Activated CD4-positive, alpha-beta T cell treated with anti-CD3 and anti-CD28 coated beads, Interleukin-2, amount 10 ng/mL, durations not matched to agents 24 days and 14 days (primary cell): ENCODE measurements at regions not wholly inside any gene's neighbourhood (a gene's known extent, or its start where the extent isn't known, plus 50 kb on each side); places are given as distances from the start of the nearest gene placed in this dataset.

Experiments used
- DNase-seq: peaks from one replicate; pipeline ENCODE4 v3.0.0; 2022
- H3K27ac Mint-ChIP-seq: one replicate; pipeline ENCODE4 v1.8.0; 2022; ENCODE audit warnings: mild to moderate bottlenecking, mixed read lengths
- H3K27me3 Mint-ChIP-seq: one replicate; pipeline ENCODE4 v1.8.0; 2022; ENCODE audit warnings: mixed read lengths
- H3K36me3 Mint-ChIP-seq: one replicate; pipeline ENCODE4 v1.8.0; 2022; ENCODE audit warnings: low read depth, mild to moderate bottlenecking, mixed read lengths
- H3K4me1 Mint-ChIP-seq: one replicate; pipeline ENCODE4 v1.8.0; 2021; ENCODE audit warnings: mixed read lengths
- H3K4me3 Mint-ChIP-seq: one replicate; pipeline ENCODE4 v1.8.0; 2022; ENCODE audit warnings: mild to moderate bottlenecking, moderate library complexity, mixed read lengths
- H3K9me3 Mint-ChIP-seq: one replicate; pipeline ENCODE4 v1.8.0; 2021; ENCODE audit warnings: mixed read lengths
- intact Hi-C: fragments of 100-400 bp; cut with micrococcal nuclease; formaldehyde crosslinking; loops from one replicate; pipeline ENCODE4 v1.15.1; 2023

DNA sequence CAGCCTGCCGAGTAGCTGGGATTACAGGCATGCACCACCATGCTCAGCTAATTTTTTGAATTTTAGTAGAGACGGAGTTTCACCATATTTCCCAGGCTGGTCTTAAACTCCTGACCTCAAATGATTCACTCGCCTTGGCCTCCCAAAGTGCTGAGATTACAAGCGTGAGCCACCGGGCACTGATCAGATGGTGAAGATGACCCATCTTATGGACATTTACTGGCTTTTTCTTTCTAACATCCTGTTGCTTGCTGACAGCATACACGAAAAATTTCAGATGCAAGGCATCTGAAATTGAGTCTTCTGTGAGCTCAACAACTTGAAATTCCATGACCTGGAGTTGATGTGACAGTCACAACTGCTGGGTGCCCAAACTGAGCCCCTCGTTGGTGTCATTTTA lies 859.5 kb upstream of the CNTNAP5 start:
- H3K36me3 Mint-ChIP-seq = no peaks in the 10 kb centered on the region
- no peak overlapping the region for H3K4me3 Mint-ChIP-seq
- no peak for DNase-seq
- H3K27ac Mint-ChIP-seq = no peak overlapping the region
- intact Hi-C loops = no loop called here
- peaks cover 10% of the 10 kb centered on the region for H3K9me3 Mint-ChIP-seq
- H3K4me1 Mint-ChIP-seq = no peaks in the 10 kb centered on the region
- no peaks in the 10 kb centered on the region for H3K27me3 Mint-ChIP-seq

DNA sequence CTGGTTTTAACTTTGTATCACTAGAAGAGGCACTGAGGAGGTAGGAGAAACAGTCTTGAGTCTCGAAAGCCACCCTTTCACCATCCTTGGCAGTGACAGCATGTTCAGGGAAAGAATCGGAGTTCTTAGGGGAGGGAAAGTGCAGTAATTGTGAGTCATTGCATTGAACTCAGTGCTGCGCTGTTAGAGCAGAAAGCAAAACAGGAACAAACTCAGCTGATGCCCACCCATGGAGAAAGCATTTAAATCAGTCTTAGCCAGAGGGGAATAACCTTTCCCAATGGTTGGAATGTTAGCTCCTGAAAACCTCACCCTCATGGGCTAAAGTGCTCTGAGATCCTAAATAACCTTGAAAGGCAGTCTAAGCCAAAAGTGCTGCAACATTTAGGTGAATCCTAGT lies 845.6 kb upstream of the CNTNAP5 start:
- Mint-ChIP-seq H3K36me3 (no peaks in the 10 kb centered on the region), H3K4me3 (no peak overlapping the region), H3K4me1 (no peaks in the 10 kb centered on the region), H3K9me3 (peaks cover 13% of the 10 kb centered on the region), H3K27ac (no peak overlapping the region), H3K27me3 (no peaks in the 10 kb centered on the region)
- no peak for DNase-seq
- intact Hi-C loops = no loop called here

DNA sequence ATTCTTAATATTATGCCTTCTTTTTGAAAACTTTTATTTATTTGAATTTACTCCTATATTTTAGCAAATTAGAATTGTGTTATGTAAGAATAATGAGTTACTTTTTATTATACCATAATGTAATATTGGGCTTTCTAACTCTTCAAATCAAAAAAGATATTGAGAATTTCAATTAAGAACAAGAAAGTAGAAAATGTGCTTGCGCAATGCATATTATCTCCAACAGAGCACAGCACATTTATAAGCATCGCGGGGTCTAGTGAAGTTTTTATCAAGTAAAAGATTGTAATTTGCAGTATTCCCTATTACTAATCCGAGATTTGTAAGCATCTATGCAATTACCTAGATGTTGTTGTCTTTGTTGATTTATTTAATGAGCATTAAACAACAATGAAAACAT lies 829.1 kb upstream of the CNTNAP5 start:
- H3K27ac Mint-ChIP-seq = no peak overlapping the region
- no peak overlapping the region for H3K4me3 Mint-ChIP-seq
- H3K4me1 Mint-ChIP-seq = no peaks in the 10 kb centered on the region
- intact Hi-C loops = no loop called here
- H3K27me3 Mint-ChIP-seq = no peaks in the 10 kb centered on the region
- no peak for DNase-seq
- peaks cover 9% of the 10 kb centered on the region for H3K9me3 Mint-ChIP-seq
- H3K36me3 Mint-ChIP-seq = no peaks in the 10 kb centered on the region

DNA sequence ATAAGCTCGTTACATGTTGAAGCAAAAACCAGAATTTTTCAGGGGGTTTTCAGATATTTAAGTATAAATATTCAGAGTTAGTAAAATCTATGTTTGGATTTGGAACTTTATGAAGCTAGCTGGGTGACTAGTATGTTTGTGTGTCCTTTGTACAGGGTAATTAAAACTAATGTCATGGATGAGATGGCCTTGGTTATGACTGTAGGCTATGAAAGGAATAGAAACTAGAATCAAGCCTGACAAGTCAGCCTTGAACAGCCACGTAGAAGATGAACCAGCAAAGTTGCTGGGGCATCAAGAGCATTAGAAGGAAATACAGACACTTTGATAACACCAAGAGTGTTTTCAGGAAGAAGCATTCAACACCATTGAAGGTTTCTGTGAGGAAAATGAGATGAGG lies 825.1 kb upstream of the CNTNAP5 start:
- Mint-ChIP-seq H3K4me1 (no peaks in the 10 kb centered on the region), H3K4me3 (no peak overlapping the region), H3K36me3 (no peaks in the 10 kb centered on the region), H3K9me3 (peaks cover 3% of the 10 kb centered on the region), H3K27me3 (no peaks in the 10 kb centered on the region), H3K27ac (no peak overlapping the region)
- intact Hi-C loops = no loop called here
- no peak for DNase-seq

DNA sequence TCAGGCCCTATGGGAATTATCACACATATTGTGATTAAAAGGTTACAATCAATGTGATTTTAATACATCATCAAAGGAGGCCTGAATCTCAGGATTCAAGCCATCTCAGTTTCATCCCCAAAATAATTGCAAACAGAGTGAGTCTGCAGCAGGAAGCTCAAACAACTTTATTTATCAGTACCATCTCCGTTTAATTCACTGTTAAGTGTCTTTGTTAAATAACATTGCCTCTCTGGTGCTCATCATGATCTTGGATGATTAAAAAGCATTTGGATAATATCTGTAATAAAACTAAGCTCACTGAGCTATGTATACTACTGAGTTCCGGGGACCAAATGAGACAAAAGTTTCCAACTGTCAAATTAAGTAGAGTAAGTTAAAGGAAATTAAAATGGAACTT lies 817.8 kb upstream of the CNTNAP5 start:
- intact Hi-C loops = no loop called here
- DNase-seq = no peak
- Mint-ChIP-seq H3K4me1 (no peaks in the 10 kb centered on the region), H3K4me3 (no peak overlapping the region), H3K27ac (no peak overlapping the region), H3K27me3 (no peaks in the 10 kb centered on the region), H3K36me3 (no peaks in the 10 kb centered on the region), H3K9me3 (peaks cover 4% of the 10 kb centered on the region)

DNA sequence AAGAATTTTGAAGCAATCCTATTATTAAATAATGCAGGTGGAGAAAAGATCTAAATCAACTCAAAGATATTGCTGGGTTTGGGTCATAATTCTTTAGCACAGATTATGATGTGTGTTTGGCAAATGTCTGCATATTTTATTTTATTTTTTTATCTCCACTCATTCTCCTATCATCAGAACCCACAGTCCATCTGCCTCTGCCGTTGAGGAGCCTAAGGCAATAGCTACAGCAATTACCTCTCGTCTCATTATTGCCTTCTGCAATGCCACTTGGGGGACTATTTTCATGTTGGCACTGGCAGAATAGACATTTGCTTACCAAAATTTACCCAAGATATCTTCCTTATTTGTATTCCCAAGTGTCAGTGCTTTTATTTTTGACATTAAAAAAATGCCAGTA lies 815.9 kb upstream of the CNTNAP5 start:
- Mint-ChIP-seq H3K36me3 (no peaks in the 10 kb centered on the region), H3K4me3 (no peak overlapping the region), H3K4me1 (no peaks in the 10 kb centered on the region), H3K9me3 (peaks cover 4% of the 10 kb centered on the region), H3K27ac (no peak overlapping the region), H3K27me3 (no peaks in the 10 kb centered on the region)
- DNase-seq = no peak
- intact Hi-C loops = no loop called here

DNA sequence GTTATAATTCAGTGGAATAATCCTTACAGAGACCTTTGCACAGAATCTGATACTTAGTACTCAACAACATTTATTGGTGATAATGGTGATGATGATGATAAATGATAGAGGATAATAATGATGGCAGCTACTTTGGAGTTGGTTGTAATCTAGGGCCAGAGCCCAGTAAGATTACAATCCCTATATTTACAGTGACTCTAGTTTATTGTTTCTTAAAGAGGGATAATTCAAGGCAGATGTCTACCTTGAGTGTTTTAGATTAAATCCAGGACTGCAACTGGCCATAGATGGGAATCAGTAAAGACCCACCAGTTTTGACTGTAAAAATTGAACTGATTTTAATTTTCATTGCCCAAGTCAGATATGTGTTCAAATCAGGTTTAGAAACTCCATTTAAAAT lies 813.9 kb upstream of the CNTNAP5 start:
- no peak overlapping the region for H3K27ac Mint-ChIP-seq
- no peaks in the 10 kb centered on the region for H3K27me3 Mint-ChIP-seq
- DNase-seq = no peak
- H3K4me1 Mint-ChIP-seq = no peaks in the 10 kb centered on the region
- H3K36me3 Mint-ChIP-seq = no peaks in the 10 kb centered on the region
- no peak overlapping the region for H3K4me3 Mint-ChIP-seq
- intact Hi-C loops = no loop called here
- peaks cover 4% of the 10 kb centered on the region for H3K9me3 Mint-ChIP-seq

DNA sequence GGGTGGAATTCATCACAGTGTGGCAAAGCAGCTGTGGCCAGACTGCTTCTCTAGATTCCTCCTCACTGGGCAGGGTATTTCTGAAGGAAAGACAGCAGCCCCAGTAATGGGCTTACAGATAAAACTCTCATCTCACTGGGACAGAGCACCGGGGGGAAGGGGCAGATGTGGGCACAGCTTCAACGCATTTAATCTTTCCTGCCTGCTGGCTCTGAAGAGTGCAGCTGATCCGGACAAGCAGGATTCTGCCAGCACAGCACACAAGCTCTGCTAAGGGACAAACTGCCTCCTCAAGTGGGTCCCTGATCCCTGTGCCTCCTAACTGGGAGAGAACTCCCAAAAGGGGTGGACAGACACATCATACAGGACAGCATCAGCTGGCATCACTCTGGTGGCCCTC lies 779.9 kb upstream of the CNTNAP5 start:
- intact Hi-C loops = no loop called here

DNA sequence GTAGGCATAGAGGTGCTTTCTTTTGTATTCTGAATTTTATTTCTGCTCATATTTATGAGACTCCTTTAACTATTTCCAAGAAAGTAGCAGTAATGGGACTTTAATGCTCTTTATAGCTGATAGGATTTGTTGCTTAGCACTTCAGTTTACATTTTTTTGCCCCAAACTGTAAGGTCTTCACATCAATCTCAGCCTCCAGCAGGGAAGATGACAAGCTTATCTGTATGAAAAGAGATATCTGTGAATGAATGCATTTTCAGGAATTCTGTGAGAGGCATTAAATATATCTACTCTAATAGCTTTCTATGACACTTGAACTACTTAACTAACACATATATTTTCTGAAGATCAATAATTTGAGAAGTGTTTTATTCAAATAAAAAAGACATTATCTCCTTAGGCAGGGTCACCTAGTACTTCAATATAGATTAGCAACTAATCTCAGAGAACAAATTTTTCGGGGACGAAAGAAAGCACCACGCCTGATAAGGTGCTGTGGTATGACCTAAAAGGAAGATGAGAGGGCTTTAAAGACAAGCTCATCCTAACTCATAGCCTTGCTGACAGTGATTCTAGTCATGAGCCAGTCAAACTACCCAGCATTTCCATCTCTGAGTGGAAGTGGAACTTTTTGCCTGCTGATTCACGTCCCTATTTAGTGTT lies 766.1 kb upstream of the CNTNAP5 start:
- no peak overlapping the region for H3K4me3 Mint-ChIP-seq
- H3K27me3 Mint-ChIP-seq = no peaks in the 10 kb centered on the region
- H3K9me3 Mint-ChIP-seq = no peaks in the 10 kb centered on the region
- DNase-seq = no peak
- intact Hi-C loops = no loop called here
- no peaks in the 10 kb centered on the region for H3K4me1 Mint-ChIP-seq
- H3K27ac Mint-ChIP-seq = no peak overlapping the region
- H3K36me3 Mint-ChIP-seq = no peaks in the 10 kb centered on the region

More for the DNA sequence above, 779.9 kb upstream of the CNTNAP5 start:
- Mint-ChIP-seq H3K27me3 (no peaks in the 10 kb centered on the region), H3K27ac (no peak overlapping the region), H3K9me3 (peaks cover 19% of the 10 kb centered on the region), H3K4me1 (no peaks in the 10 kb centered on the region), H3K36me3 (no peaks in the 10 kb centered on the region), H3K4me3 (no peak overlapping the region)
- no peak for DNase-seq

DNA sequence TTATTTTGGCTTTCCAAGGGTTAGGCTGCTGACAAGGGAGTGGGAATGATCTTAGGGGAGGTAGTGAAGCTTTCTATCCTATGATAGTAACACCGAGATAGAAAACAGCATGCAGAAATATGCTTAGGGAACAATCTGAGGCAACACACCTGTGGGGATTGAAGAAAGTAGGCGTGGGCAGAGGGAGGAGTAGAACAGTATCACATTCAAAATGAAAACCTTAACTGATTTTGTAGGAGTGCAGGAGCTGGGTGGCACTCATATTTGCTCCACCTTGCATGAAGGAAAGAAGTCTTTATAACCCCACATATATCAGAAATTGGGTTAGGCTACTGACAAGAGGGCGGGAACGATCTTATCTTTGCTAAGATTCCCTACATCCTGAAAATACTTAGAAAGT lies 762.2 kb upstream of the CNTNAP5 start:
- Mint-ChIP-seq H3K4me1 (no peaks in the 10 kb centered on the region), H3K36me3 (no peaks in the 10 kb centered on the region), H3K27ac (no peak overlapping the region), H3K4me3 (no peak overlapping the region), H3K9me3 (no peaks in the 10 kb centered on the region), H3K27me3 (no peaks in the 10 kb centered on the region)
- DNase-seq = no peak
- intact Hi-C loops = no loop called here

DNA sequence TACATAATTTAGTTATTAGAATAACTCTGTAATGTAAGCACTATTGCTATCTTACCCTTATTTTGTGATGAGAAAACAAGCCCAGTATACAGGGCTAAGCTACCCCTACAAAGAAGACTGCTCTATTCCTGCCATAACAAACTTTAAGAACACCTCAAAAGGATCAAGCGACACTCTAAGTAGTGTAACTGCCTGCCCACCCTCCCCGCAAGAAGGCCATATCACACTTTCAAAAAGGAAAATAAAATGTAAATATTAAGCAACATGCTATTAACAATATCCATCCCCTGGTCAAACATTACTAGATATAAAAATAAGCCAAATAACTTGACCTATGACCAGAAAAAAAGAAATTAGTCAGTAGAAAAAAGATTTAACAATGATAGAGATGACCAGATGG lies 741.7 kb upstream of the CNTNAP5 start:
- intact Hi-C loops = no loop called here
- peaks cover 6% of the 10 kb centered on the region for H3K9me3 Mint-ChIP-seq
- H3K27ac Mint-ChIP-seq = no peak overlapping the region
- H3K36me3 Mint-ChIP-seq = no peaks in the 10 kb centered on the region
- DNase-seq = no peak
- no peak overlapping the region for H3K4me3 Mint-ChIP-seq
- no peaks in the 10 kb centered on the region for H3K4me1 Mint-ChIP-seq
- no peaks in the 10 kb centered on the region for H3K27me3 Mint-ChIP-seq

DNA sequence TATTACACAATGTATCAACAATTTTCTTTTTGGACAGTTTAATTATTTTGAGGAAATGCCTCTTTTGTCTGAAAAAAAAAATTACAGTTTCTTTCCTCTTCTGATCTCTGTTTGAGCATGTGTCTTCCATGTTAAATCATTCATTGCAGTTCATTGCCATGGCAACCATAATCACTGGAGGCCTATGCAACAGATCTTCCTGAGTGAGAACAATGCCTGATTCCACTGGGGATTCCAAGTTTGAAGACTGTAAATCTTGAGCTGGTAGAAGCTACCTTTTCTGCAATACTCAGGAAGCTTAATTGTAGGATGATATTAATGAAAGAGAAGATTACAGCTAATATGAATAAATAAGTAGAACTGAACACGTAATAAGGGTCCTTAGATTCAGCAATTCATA lies 721.4 kb upstream of the CNTNAP5 start:
- peaks cover 7% of the 10 kb centered on the region for H3K9me3 Mint-ChIP-seq
- H3K4me3 Mint-ChIP-seq = no peak overlapping the region
- no peaks in the 10 kb centered on the region for H3K27me3 Mint-ChIP-seq
- no peaks in the 10 kb centered on the region for H3K4me1 Mint-ChIP-seq
- no peak overlapping the region for H3K27ac Mint-ChIP-seq
- H3K36me3 Mint-ChIP-seq = no peaks in the 10 kb centered on the region
- intact Hi-C loops = no loop called here
- DNase-seq = no peak
